ENCODE measurements at regions not wholly inside any gene's neighbourhood (a gene's known extent, or its start where the extent isn't known, plus 50 kb on each side); places are given as distances from the start of the nearest gene placed in this dataset.

GRCh38 chr13:69069554-69070133 is 1038.0 kb upstream of the ATXN8OS start (continued):
- no peak for TF ChIP-seq POU5F1 (IDR thresholded peaks at IDR 0.05; ENCODE audit: low read depth, low read length)
- TF ChIP-seq SIN3A (conservative IDR thresholded peaks at IDR 0.05 in 1 of 2, IDR thresholded peaks at IDR 0.05 in 1 of 2; ENCODE audit: low read depth in 1 of 2, low read length in 2 of 2) = no peak
- TF ChIP-seq JUN (IDR thresholded peaks at IDR 0.05; ENCODE audit: low read depth, low read length) = no peak
- no peak for TF ChIP-seq TAF7 (optimal IDR thresholded peaks at IDR 0.05; ENCODE audit: borderline replicate concordance, low read depth, low read length)
- TF ChIP-seq RNF2 (IDR thresholded peaks at IDR 0.05; ENCODE audit: borderline replicate concordance, low read depth, low read length, missing control alignments, poor library complexity, severe bottlenecking) = no peak
- TF ChIP-seq RXRA (IDR thresholded peaks at IDR 0.05; ENCODE audit: insufficient read depth, low read depth, low read length) = no peak
- no peak for TF ChIP-seq ATF3 (IDR thresholded peaks at IDR 0.05; ENCODE audit: insufficient read depth, low read depth, low read length)

Measured in H1 (cell line).